ENCODE measurements at regions not wholly inside any gene's neighbourhood (a gene's known extent, or its start where the extent isn't known, plus 50 kb on each side); places are given as distances from the start of the nearest gene placed in this dataset.

- Histone ChIP-seq H3K36me3 (no peaks in the 10 kb centered on the region), H3K9ac (no peak overlapping the region), H3K9me3 (ENCODE audit: low read depth) (no peaks in the 10 kb centered on the region), H4K20me1 (ENCODE audit: low read depth) (no peaks in the 10 kb centered on the region), H3K4me1 (no peaks in the 10 kb centered on the region), H3K27me3 (no peaks in the 10 kb centered on the region), H3K79me2 (ENCODE audit: low read depth) (no peaks in the 10 kb centered on the region), H3K4me2 (no peak overlapping the region), H3F3A (ENCODE audit: low read depth) (peaks cover 12% of the 10 kb centered on the region), H3K27ac (no peak overlapping the region), H2AFZ (replicated peaks) (no peak overlapping the region), H3K4me3 (no peak overlapping the region)
- Mint-ChIP-seq H3K4me3 (no peak overlapping the region), H3K27ac (no peak overlapping the region), H3K4me1 (no peaks in the 10 kb centered on the region), H3K27me3 (ENCODE audit: insufficient read depth, low read depth) (peaks cover 11% of the 10 kb centered on the region), H3K36me3 (no peaks in the 10 kb centered on the region), H3K9me3 (peaks cover 7% of the 10 kb centered on the region)
- TF ChIP-seq EZH2phosphoT487 (IDR thresholded peaks at IDR 0.05) = no peak
- TF ChIP-seq CTCF (IDR thresholded peaks at IDR 0.05) = no peak
- TF ChIP-seq EZH2 (IDR thresholded peaks at IDR 0.05) = no peak
- DNase-seq (ENCODE audit: low spot score) = no peak
Observed at GRCh38 chr2:3974765-3975164, 271.4 kb downstream of the DCDC2C start.

DNA sequence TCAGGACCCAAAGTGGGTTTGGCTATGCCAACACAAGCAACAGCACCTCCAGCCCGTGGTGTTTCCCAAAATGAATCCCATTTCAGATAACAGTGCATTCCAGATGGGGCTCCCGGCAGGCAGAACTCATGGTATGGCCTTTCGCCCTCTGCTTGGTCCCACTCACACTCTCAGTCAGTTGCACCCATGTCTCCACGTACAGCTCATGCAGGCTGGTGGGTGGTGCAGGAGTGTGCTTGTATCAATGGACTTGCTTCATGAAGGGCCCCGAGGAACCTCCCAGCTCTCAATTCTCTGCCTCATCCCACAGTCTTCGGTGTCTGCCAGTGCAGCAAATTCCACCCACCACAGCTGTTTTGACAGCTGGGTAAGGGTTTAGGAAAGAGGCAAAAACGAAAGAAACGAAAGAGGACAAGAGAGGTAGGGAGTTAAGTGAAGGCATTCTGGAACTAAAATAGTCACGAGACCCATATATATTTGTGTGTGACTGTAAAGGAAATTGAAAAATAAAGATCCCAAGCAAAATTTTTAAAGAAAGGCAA lies 278.1 kb downstream of the DCDC2C start:
- H3K4me2 ChIP-seq = no peak overlapping the region
- H3K36me3 ChIP-seq = no peaks in the 10 kb centered on the region
- no peaks in the 10 kb centered on the region for H3K4me1 ChIP-seq
- H3K4me3 Mint-ChIP-seq = no peak overlapping the region
- no peaks in the 10 kb centered on the region for H4K20me1 ChIP-seq (ENCODE audit: low read depth)
- no peak overlapping the region for H3K4me3 ChIP-seq
- H3K27me3 Mint-ChIP-seq (ENCODE audit: insufficient read depth, low read depth) = peaks cover 7% of the 10 kb centered on the region
- no peaks in the 10 kb centered on the region for H3K27me3 ChIP-seq
- H3K36me3 Mint-ChIP-seq = no peaks in the 10 kb centered on the region
- no peak for TF ChIP-seq CTCF (IDR thresholded peaks at IDR 0.05)
- no peak for TF ChIP-seq EZH2 (IDR thresholded peaks at IDR 0.05)
- no peak for TF ChIP-seq EZH2phosphoT487 (IDR thresholded peaks at IDR 0.05)
- H3K9me3 ChIP-seq (ENCODE audit: low read depth) = no peaks in the 10 kb centered on the region
- no peak overlapping the region for H2AFZ ChIP-seq (replicated peaks)
- H3F3A ChIP-seq (ENCODE audit: low read depth) = no peaks in the 10 kb centered on the region
- H3K27ac ChIP-seq = no peak overlapping the region
- no peak overlapping the region for H3K9ac ChIP-seq
- H3K9me3 Mint-ChIP-seq = peaks cover 2% of the 10 kb centered on the region
- H3K27ac Mint-ChIP-seq = no peak overlapping the region
- DNase-seq (ENCODE audit: low spot score) = no peak
- H3K4me1 Mint-ChIP-seq = no peaks in the 10 kb centered on the region
- H3K79me2 ChIP-seq (ENCODE audit: low read depth) = no peaks in the 10 kb centered on the region

DNA sequence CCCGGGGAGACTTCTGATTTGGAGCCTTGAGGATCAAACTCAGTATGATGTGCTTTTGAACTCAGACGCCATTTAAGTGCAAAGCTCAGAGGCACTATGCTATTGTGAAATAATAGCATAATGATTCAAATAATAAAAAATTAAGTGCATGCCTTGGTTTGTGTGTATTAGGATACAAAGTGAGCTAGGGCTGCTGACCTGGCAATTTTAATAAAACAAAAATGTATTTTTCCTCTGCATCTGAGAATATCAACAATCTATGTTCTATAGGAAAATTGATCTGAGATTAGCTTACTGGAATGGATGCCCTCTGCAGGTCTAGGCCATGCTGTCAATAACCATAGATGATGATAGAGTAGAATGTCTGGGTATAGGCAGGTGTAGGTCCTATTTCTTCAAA lies 278.8 kb downstream of the DCDC2C start:
- no peak overlapping the region for H3K4me2 ChIP-seq
- H3K4me3 ChIP-seq = no peak overlapping the region
- no peaks in the 10 kb centered on the region for H3K79me2 ChIP-seq (ENCODE audit: low read depth)
- no peak overlapping the region for H2AFZ ChIP-seq (replicated peaks)
- H3K36me3 ChIP-seq = no peaks in the 10 kb centered on the region
- Mint-ChIP-seq H3K36me3 (no peaks in the 10 kb centered on the region), H3K27me3 (ENCODE audit: insufficient read depth, low read depth) (peaks cover 7% of the 10 kb centered on the region), H3K9me3 (peaks cover 2% of the 10 kb centered on the region), H3K4me3 (no peak overlapping the region), H3K27ac (no peak overlapping the region), H3K4me1 (no peaks in the 10 kb centered on the region)
- no peaks in the 10 kb centered on the region for H3F3A ChIP-seq (ENCODE audit: low read depth)
- no peak overlapping the region for H3K27ac ChIP-seq
- no peaks in the 10 kb centered on the region for H3K4me1 ChIP-seq
- no peak for DNase-seq (ENCODE audit: low spot score)
- no peaks in the 10 kb centered on the region for H3K27me3 ChIP-seq
- H3K9me3 ChIP-seq (ENCODE audit: low read depth) = no peaks in the 10 kb centered on the region
- no peak for TF ChIP-seq CTCF (IDR thresholded peaks at IDR 0.05)
- TF ChIP-seq EZH2 (IDR thresholded peaks at IDR 0.05) = no peak
- TF ChIP-seq EZH2phosphoT487 (IDR thresholded peaks at IDR 0.05) = no peak
- H3K9ac ChIP-seq = no peak overlapping the region
- no peaks in the 10 kb centered on the region for H4K20me1 ChIP-seq (ENCODE audit: low read depth)

All from neural progenitor cell (in vitro differentiated cells).